NB4 (cell line): ENCODE measurements at regions not wholly inside any gene's neighbourhood (a gene's known extent, or its start where the extent isn't known, plus 50 kb on each side); places are given as distances from the start of the nearest gene placed in this dataset.

Experiments used
- POLR2A ChIP-seq: IDR thresholded peaks from 2 replicates; pipeline ENCODE4 v1.6.1; 2011; ENCODE audit warnings: mild to moderate bottlenecking; ENCODE audit not compliant: insufficient read length; ENCODE audit errors: extremely low read depth
- TF ChIP-seq, protein P1 (sequence below): IDR thresholded peaks from one replicate; pipeline ENCODE4 v1.5.1; 2012; ENCODE audit warnings: low read depth, low read length
- TF ChIP-seq, protein P2 (sequence below): IDR thresholded peaks from 2 replicates; pipeline ENCODE4 v1.6.1; 2011; ENCODE audit warnings: low read depth, low read length

DNA sequence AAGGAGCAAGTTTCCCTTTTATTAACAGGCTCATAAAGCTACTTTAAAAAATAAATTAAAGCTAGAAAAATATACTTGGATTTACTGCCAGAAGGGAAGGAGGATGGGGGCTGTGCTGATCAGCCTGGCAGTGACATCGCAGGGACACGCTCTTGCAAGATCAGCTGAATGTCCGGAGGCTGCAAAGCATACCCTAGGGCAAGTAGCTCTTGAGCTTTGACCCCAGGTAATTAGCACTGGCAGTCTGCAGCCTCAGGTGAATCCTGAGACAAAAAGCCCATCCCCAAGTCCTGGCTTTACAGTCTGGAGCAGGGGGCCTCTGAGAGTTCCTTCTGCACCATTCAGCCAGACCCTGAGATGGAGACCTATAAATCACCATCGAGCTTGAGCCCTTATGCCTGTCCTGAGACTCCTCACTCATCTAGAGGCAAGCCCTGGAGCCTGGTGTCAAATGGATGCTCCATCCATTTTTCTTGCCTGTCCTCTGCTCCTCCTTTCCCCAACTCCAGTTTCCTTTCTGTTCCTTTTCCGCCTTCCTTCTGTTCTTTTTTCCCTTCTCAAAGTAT lies 131.7 kb downstream of the TMEM114 start:
- TF ChIP-seq, protein P1, sequence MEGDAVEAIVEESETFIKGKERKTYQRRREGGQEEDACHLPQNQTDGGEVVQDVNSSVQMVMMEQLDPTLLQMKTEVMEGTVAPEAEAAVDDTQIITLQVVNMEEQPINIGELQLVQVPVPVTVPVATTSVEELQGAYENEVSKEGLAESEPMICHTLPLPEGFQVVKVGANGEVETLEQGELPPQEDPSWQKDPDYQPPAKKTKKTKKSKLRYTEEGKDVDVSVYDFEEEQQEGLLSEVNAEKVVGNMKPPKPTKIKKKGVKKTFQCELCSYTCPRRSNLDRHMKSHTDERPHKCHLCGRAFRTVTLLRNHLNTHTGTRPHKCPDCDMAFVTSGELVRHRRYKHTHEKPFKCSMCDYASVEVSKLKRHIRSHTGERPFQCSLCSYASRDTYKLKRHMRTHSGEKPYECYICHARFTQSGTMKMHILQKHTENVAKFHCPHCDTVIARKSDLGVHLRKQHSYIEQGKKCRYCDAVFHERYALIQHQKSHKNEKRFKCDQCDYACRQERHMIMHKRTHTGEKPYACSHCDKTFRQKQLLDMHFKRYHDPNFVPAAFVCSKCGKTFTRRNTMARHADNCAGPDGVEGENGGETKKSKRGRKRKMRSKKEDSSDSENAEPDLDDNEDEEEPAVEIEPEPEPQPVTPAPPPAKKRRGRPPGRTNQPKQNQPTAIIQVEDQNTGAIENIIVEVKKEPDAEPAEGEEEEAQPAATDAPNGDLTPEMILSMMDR, result no peak
- TF ChIP-seq, protein P2, sequence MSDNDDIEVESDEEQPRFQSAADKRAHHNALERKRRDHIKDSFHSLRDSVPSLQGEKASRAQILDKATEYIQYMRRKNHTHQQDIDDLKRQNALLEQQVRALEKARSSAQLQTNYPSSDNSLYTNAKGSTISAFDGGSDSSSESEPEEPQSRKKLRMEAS, result no peak
- no peak for TF ChIP-seq POLR2A
